ENCODE measurements at regions not wholly inside any gene's neighbourhood (a gene's known extent, or its start where the extent isn't known, plus 50 kb on each side); places are given as distances from the start of the nearest gene placed in this dataset.
"Not testable (repeated sequence)": the region's sequence is repeated elsewhere in the genome, so short reads cannot be mapped to it uniquely, and the experiment has no call there.

DNA sequence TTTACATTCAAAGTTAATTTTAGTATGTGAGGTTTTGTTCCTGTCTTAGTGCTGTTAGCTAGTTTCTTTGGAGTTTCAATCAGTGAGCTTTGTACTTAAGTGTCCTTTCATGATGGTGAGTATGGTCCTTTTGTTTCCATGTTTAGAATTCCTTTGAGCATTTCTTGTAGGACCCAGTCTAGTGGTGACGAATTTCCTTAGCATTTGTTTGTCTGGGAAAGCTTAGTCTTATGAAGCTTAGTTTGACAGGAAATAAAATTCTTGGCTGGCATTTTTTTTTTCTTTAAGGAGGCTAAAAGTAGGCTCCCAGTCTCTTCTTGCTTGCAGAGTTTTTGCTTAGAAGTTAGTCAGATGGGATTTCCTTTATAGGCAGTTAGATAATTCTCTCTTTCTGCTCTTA is 209.2 kb upstream of the SEMA3C start:
- DNase-seq (ENCODE audit: low spot score), result no peak

DNA sequence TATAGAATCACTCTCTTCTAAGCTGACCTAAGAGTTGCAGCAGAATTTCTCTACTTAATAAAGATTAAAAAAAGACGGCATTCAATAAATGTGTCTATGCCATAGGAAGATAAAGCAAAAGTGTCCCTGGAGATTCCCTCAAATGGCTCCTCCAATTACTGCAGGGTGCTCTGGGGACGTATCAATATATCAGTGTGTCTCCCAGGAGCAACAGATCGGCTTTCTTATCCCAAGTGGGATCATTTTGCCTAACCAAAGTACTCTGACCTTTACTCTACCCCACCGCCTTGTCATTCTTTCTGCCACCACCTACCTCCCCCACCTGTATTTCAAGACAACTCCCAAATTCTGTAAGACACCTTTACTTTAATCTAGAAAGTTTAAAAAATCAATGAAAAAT is 202.0 kb upstream of the SEMA3C start:
- DNase-seq (ENCODE audit: low spot score), result no peak

DNA sequence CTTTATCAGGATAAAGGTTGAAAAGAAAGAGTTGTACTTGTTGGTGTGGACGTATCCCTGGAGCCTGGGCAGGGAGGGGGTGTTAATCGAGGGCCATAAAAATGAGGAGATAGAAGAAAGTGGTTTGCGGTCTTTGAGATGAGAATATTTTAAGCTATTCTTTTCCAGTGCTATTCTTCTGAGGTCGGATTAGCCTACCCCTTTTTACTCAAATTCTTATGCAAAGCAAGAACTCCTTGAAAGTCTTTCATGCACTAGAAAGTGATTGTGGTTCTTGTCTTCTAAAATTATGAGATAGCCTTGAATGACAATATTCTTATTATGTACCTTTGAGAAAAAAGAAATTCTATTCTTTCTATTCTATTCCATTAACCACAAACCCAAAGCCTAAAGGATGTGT is 201.3 kb upstream of the SEMA3C start:
- DNase-seq (ENCODE audit: low spot score), result no peak

DNA sequence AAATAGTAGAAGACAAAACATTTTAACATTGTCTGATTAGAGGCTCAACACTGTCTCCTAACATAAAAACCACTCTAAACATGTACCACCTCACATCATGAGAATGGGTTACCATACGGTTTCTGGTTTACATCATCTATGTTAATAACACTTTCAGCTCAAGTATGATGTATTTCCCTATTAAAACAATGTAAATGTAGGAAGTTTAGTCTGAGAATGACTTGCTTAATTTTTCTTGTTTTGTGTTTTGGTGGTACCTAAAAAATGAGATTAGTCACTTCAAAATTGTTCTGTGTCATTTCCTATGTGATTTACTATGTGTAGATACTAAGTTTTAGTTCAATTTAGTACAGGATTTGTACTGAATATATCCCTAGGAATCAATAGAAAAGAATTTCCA is 195.8 kb upstream of the SEMA3C start:
- no peak for DNase-seq (ENCODE audit: low spot score)

DNA sequence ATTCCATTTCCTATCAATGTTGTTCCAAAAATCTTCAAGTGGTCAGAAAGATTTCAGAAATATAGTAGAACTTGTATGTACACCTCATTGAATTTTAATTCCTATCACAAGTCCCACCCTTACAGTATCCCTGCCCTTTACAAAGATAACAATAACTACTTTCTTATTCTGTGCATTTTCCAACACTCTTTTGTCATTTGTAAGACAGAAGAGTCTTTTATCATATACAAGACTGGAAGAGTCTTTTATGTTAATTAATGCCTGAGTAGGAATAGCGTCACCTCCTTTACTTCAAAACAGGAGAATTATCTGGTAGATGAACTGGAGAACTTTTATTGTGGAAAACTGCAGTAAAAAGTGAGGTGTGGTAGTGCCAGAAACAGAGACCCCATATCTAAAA is 193.9 kb upstream of the SEMA3C start:
- DNase-seq (ENCODE audit: low spot score), result no peak

DNA sequence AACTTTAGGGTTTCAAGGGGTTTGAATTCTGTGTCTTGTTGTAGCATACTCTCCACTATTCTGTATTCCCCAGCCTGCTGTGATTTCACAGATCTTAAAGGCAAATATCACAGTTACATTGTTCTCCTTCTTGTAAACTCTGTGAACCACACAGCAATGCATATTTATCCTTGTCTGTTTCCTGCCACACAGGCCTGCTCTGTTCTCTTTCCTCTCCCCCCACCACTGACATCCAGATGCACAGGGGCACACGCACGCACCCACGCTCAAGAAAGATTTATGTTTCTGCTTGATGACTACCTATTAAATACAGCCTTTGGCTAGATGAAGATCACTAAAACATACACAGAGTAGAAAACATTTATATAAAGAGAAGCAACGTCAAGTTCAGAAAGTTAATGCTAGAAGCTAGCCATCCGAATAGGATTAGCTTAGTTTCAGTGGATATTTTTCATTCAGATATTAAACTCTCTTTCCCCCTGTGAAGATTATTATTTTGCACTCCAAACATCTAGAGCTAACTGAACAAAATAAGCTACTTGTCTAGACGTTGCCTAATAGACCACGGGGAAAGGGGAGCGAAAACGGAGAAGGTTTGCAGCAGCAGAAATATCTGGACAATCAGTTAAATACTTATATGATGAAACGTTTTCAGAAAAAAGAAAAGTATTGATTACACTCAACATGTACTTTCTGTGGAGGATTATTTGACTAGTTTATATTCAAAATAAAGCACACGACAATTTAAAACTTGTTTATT is 193.1 kb upstream of the SEMA3C start:
- DNase-seq (ENCODE audit: low spot score), result peak; percentile 12

DNA sequence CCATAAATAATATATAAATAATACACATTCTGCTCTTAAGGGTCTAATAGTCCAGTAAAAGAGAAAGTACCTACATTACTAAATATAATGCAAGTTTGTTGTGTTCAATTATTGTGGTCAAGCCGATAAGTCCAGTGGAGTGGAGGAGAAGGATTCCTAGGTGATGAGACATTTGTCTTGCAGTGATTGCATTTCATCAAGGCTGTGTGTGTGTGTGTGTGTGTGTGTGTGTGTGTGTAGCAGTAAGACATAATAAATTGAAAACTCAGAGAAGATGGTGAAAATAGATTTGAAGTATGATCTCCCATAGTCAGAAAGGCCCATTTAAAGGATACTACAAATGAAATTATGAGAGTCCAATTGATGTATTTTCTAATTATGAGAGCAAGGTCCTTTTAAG is 192.5 kb upstream of the SEMA3C start:
- DNase-seq (ENCODE audit: low spot score), result no peak

DNA sequence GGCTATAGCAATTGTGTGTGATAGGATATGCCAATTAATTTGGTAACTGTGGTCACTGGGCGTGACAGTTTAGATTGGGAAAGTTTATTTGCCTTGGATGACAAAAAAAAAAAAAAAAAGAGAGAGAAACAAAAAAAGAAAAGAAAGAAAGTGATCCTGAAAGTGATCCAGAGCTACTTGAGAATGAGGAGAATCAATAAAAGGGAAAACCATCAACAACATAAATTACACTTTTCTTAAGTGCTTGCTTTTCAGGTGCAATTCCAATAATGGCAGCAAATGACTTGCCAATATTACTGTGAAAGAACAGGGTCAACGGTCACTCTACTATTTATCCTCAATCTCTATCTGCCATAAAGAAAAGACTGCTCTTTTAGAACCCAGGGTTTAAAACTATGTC is 191.8 kb upstream of the SEMA3C start:
- no peak for DNase-seq (ENCODE audit: low spot score)

DNA sequence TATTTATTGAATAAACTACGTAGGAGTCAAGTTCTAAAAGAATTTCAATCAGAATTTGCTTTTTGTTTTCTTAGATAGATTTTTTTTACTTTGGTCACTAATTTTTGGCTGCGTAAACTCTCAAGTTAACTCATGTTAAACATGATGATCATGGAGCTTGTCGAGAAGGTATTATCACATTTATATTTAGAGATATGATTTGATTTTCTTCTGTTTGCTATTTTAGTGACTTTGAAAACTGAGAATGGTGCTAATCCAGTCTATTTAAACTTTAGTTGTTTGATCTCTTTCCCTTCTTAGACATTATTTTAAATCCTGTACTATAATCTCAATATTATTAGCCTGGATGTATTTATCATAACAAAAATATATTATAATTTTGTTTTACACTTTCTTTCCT is 179.4 kb upstream of the SEMA3C start:
- no peak for DNase-seq (ENCODE audit: low spot score)

DNA sequence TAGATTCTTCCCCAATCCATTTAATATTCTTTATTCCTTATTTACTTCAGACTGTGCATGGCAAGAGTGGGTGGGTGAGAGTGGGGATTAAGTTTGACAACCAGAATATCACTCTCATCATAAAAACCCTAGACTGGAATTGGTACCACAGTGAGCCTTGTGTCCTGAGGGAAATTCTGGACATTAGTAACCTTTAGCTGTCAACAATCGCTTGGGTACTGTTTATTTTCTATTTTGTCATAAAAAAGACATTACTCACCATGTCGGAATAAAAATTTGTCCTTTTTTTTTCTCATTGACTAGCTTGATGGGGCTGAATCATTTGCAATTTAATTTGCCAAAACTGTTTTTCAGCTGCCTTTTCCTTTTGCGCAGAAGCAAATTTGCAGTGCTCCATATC is 176.1 kb upstream of the SEMA3C start:
- DNase-seq (ENCODE audit: low spot score), result no peak

DNA sequence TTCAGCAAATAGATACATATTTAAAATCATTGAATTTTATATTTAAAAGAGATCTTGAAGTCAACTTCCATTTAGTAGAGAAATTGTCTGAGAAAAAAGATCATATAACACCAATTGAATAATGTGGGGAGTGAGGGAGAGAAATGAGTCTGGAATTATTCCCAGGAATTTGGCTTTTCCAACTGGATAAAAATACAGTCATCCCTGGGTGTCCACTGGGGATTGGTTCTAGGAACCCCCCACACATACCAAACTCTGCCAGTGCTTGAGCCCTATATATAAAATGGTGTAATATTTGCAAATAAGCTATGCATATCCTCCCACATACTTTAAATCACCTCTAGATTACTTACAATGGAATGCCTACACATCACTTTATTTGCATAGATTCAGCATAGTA is 162.8 kb upstream of the SEMA3C start:
- DNase-seq (ENCODE audit: low spot score), result no peak

DNA sequence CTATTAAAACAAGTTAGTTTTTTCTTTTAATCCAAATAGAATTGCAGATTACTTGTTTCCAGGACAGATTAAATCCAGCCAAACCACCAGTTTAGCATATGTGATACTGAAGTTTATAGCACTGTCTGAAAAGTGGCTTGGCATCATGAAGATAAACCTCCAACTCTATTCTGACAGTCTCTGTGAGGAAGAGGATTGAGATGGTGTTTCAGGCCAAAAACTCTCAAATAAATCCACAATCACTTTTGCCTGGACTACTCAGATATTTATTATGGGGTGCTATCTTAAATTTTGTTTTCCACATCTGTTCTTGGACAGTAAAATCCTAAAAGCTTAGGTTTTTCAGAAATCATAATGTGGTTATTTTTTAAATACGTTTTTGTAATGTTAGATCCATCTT is 161.7 kb upstream of the SEMA3C start:
- DNase-seq (ENCODE audit: low spot score), result no peak

DNA sequence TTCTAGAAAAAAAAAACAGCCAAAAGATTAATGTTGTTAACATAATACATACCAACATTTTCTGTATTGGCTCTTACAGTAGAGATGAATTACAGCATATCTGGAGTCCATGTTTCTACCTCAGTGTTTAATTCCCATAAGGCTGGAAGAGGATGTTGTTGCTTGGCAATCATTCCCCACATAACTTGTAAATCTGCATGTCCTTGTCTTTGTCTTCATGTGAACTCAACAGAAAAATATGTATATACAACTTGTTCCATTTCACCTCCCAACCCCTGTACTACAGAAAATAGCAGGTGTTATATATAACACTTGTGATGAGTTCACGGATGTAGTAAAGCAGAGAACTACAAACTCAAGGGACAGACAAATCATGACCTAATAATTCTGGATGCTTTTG is 160.9 kb upstream of the SEMA3C start:
- no peak for DNase-seq (ENCODE audit: low spot score)

DNA sequence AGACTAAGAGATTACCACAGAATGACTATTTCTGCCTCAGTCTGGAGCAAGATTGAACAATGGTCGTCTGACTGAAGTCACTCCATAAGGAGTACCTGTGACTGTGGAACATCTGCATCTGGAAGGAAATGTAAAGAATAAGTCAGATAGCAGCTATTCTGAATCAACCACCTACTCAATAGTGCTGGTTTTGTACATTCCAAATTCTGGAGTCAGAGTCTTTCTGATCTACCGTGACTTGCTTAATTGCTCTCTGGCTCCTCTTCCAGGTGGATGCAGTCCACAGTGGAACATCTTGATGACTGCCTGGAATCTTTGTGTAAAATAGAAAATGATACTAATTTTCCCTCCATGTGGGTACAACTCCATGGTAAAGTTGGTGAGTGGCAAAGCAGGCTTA is 156.3 kb upstream of the SEMA3C start:
- DNase-seq (ENCODE audit: low spot score), result no peak

DNA sequence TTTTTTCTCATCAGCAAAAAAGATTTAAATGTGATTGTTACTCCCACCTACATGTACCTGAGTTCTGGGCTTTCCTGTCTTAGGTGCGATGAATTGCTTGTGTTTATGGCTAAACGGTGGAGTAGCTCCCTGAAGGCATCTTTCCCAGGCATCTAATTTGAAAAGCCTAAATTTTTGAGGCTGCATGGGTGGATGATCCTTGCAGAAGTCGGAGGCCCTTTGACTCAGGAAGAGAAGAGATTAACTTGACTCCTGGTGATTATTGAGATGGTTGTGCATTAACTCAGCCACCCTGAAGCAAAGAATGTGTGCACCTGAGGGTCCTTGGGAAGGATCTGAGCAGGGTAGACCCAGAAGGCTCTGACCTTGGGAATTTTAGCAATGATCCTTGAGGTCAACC is 155.6 kb upstream of the SEMA3C start:
- no peak for DNase-seq (ENCODE audit: low spot score)

DNA sequence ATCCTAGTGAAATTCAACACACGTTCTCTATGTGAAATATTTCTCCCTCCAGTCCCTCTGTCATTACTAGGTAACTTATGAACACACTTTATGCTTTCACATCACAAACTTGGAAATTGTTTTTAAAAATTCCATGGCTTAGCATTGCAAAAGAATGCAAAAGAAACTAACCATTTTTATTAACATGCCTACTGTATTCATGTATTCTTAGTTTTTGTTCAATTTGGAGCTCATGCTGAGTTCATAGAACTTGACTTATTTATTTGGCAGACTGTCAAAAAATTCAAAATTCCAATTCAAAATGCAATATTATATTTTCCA is 155.0 kb upstream of the SEMA3C start:
- no peak for DNase-seq (ENCODE audit: low spot score)

DNA sequence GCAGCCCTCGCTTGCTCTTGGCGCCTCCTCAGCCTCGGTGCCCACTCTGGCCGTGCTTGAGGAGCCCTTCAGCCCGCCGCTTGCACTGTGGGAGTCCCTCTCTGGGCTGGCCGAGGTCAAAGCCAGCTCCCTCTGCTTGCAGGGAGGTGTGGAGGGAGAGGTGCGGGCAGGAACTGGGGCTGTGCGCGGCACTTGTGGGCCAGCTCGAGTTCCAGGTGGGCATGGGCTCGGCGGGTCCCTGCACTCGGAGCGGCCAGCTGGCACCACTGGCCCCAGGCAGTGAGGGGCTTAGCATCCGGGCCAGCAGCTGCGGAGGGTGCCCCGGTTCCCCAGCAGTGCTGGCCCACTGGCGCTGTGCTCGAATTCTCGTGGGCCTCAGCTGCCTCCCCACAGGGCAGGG is 152.1 kb upstream of the SEMA3C start:
- no peak for DNase-seq (ENCODE audit: low spot score)

DNA sequence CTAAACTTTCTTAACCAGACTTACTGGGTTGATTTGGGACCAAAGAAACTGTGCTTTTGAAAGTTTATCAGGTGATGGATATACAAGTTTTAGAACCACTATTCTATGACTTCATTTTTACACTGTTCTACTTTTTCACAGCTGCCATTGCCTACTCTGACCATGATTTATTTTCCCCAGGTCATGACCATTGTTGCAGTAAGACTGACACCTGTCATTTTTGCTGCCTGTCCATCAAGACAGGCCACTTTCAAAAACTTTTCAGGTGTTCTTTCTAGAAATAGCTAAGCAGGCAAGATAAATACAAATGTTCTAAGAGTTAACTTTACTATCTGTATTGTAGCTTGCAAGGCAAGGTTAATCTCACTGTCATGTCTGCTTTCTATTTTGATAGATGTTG is 147.9 kb upstream of the SEMA3C start:
- DNase-seq (ENCODE audit: low spot score), result no peak

DNA sequence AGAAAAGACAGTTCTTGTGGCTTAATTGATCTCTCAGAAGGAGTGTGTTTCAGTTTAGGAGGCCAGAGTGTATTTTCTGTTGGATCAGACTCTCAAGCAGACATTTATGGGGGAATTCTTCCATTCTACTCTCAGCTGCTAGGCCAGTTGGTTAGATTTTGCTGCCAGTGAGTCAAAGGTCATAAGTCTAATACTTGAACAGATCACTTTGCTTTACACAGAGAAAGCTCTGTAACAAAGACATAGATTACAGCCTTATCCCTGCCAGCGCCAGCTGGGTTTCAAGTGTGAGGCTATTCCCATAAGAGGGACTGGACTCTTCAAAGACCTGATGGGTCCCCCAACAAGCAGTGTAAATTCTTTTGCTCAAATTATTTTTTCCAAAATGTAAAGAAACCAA is 145.6 kb upstream of the SEMA3C start:
- no peak for DNase-seq (ENCODE audit: low spot score)

DNA sequence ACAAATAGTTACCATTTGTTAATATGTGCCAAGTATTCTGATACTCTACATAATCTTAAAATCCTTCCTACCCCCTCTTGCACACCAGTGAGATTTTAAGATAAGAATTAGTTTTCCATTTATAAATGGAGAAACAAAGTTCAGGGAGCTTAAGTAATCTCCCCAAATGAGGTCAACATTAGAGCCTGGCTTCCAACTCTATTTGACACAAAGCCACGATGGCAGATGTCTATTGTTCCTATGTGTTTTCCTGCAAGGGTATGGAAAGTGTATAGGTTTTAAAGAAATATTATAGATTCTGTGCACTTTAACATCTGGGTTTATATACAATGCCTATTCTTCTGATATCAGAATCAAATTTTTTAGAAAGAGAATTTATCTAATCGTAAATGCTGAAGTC is 143.9 kb upstream of the SEMA3C start:
- DNase-seq (ENCODE audit: low spot score), result no peak

DNA sequence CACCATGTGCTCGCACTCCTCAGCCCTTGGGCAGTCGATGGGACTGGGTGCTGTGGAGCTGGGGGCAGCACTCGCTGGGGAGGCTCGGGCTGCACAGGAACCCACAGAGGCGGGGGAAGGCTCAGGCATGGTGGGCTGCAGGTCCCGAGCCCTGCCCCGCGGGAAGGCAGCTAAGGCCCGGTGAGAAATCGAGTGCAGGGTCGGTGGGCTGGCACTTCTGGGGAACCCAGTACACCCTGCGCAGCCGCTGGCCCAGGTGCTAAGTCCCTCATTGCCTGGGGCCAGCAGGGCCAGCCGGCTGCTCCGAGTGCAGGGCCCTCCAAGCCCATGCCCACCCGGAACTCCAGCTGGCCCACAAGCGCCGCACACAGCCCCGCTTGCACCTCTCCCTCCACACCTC is 138.6 kb upstream of the SEMA3C start:
- DNase-seq (ENCODE audit: low spot score), result not testable (repeated sequence)

DNA sequence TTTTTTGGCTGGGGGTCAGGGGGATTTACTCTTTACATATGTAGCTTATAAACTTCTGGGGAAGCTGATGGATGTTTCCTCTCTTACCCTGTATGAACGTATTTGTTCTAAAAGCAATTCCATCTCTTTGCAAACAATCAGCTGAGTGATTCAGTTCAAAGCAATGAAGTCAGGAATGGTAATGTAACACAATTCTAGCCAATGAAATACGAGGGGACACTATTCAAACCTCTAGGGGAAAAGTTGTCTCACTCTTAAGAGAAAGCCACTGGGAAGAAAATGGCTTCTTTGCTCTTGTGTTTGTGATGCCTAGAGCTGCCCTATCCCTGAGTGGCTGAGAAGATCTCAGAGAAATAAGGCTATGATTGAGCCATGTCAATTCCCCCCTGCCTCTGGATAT is 134.8 kb upstream of the SEMA3C start:
- no peak for DNase-seq (ENCODE audit: low spot score)

DNA sequence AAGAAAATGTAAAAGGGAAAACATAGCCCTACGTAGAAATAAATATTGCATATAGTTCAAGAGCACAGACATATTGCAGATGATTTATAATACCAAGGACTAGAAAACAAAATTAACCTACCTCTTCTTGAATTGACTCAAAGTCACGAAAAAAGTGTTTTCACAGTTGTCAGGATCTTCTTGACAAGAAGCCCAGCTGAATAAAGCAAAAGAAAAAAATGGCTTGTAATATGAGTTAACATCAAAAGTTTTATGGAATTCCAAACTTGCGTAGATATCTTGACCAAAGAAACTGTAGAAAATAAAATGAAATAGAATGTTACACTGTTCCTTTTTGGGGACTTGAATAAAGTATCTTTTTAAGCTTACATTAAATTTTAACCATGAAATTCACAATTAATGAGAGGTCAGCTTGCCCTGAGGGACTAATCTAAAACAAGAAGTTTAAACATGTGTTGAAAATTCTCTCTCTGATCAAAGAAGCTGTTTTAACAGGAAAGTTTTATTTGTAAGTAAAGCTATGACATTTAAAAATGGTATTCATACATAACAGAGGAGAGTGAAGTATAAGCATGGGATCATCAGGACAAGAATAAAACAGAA is 133.1 kb upstream of the SEMA3C start:
- DNase-seq (ENCODE audit: low spot score), result no peak

DNA sequence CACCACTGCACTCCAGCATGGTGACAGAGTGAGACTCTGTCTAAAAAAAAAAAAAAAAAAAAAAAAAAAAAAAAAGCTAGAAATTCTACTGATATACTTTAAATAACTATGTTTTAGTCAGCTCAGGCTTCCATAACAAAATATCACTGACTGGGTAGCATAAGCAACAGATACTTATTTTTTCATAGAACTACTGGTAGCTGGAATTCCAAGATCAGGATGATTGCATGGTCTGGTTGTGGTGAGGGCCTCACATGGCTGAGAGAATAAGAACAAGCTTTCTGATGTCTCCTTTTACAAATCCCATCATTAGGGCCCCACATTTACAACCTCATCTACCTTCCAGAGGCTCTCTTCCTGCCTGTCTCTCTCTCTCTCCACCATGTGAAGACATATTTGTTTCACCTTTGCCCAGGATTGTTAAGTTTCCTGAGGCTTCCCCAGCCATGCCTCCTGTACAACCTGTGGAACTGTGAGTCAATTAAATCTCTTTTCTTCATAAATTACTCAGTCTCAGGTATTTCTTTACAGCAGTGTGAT is 126.7 kb upstream of the SEMA3C start:
- no peak for DNase-seq (ENCODE audit: low spot score)
